DOHH2 (cell line): ENCODE measurements at regions not wholly inside any gene's neighbourhood (a gene's known extent, or its start where the extent isn't known, plus 50 kb on each side); places are given as distances from the start of the nearest gene placed in this dataset.

Experiments
- EZH2phosphoT487 ChIP-seq: fragments of 200-600 bp; sonication (generic); IDR thresholded peaks from 2 replicates; pipeline ENCODE4 v1.6.1; 2017; ENCODE audit warnings: borderline replicate concordance, mild to moderate bottlenecking, antibody characterized with exemption, low read length, moderate library complexity, mixed read lengths
- TF ChIP-seq, protein P1 (sequence below): fragments of 200-600 bp; sonication (generic); IDR thresholded peaks from one replicate; pipeline ENCODE4 v1.5.1; 2014; ENCODE audit warnings: antibody characterized with exemption, mild to moderate bottlenecking, low read depth, low read length; ENCODE audit not compliant: poor library complexity, severe bottlenecking

DNA sequence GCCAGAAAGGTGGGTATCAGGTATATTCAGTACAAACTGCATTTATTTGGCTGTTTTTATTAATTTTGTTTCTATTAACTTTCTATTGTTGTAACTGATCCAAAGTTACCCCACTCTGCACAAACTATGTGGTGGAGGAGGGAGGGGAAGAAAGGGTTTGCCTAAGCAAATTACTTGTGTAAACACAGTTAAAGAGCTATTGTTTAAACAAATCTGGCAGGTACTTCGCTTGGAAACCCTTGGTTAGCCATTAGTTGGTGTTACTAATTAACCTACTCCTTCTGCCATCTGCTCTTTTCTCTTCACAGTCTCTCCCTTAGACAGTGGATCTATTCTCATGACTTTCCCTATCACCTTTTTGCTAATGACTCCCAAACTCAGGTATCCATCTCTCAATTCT lies 328.4 kb upstream of the NECTIN3 start:
- TF ChIP-seq, protein P1, sequence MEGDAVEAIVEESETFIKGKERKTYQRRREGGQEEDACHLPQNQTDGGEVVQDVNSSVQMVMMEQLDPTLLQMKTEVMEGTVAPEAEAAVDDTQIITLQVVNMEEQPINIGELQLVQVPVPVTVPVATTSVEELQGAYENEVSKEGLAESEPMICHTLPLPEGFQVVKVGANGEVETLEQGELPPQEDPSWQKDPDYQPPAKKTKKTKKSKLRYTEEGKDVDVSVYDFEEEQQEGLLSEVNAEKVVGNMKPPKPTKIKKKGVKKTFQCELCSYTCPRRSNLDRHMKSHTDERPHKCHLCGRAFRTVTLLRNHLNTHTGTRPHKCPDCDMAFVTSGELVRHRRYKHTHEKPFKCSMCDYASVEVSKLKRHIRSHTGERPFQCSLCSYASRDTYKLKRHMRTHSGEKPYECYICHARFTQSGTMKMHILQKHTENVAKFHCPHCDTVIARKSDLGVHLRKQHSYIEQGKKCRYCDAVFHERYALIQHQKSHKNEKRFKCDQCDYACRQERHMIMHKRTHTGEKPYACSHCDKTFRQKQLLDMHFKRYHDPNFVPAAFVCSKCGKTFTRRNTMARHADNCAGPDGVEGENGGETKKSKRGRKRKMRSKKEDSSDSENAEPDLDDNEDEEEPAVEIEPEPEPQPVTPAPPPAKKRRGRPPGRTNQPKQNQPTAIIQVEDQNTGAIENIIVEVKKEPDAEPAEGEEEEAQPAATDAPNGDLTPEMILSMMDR, result no peak
- no peak for TF ChIP-seq EZH2phosphoT487
